SU-DHL-6 (cell line): ENCODE measurements at regions not wholly inside any gene's neighbourhood (a gene's known extent, or its start where the extent isn't known, plus 50 kb on each side); places are given as distances from the start of the nearest gene placed in this dataset.

ENCODE experiments used
- H2AFZ ChIP-seq: fragments of 200-600 bp; sonication (generic); 2 replicates; pipeline ENCODE4 v1.6.1; 2014; ENCODE audit warnings: low read depth, mild to moderate bottlenecking, moderate library complexity, mixed read lengths, antibody characterized with exemption, low read length; ENCODE audit not compliant: severe bottlenecking
- H3F3A ChIP-seq: fragments of 200-600 bp; shearing (Covaris generic); 2 replicates; pipeline ENCODE4 v1.6.0; 2016; ENCODE audit warnings: antibody characterized with exemption, mild to moderate bottlenecking; ENCODE audit not compliant: insufficient read depth
- H3K27ac ChIP-seq: fragments of 200-600 bp; sonication (generic); 2 replicates; pipeline ENCODE4 v1.5.1; 2016; ENCODE audit warnings: low read depth, mild to moderate bottlenecking, low read length, moderate library complexity, mixed read lengths
- H3K27me3 ChIP-seq: fragments of 200-600 bp; sonication (generic), shearing (Covaris generic); 2 replicates; pipeline ENCODE4 v1.6.0; 2014; ENCODE audit warnings: mild to moderate bottlenecking, low read length
- H3K36me3 ChIP-seq: fragments of 200-600 bp; sonication (generic); 2 replicates; pipeline ENCODE4 v1.6.1; 2014; ENCODE audit warnings: mild to moderate bottlenecking, low read length, mixed read lengths
- H3K4me2 ChIP-seq: fragments of 300-600, 200-600 bp; shearing (Covaris generic), sonication (generic); 2 replicates; pipeline ENCODE4 v1.6.0; 2014; ENCODE audit warnings: low read length, low read depth, mild to moderate bottlenecking; ENCODE audit not compliant: poor library complexity, severe bottlenecking
- H3K4me3 ChIP-seq: fragments of 200-600 bp; sonication (generic); 2 replicates; pipeline ENCODE4 v1.5.1; 2014; ENCODE audit warnings: antibody characterized with exemption, low read length, mild to moderate bottlenecking, mixed read lengths; ENCODE audit not compliant: insufficient read depth, poor library complexity, severe bottlenecking
- H3K79me2 ChIP-seq: fragments of 200-600 bp; sonication (generic); 2 replicates; pipeline ENCODE4 v1.6.1; 2014; ENCODE audit warnings: mild to moderate bottlenecking, low read length, moderate library complexity; ENCODE audit not compliant: insufficient read depth
- H3K9ac ChIP-seq: fragments of 200-600 bp; sonication (generic); 2 replicates; pipeline ENCODE4 v1.7.0; 2014; ENCODE audit warnings: mild to moderate bottlenecking, low read length
- H3K9me2 ChIP-seq: fragments of 200-600 bp; sonication (generic); replicated peaks from 2 replicates; pipeline ENCODE4 v1.6.1; 2014; ENCODE audit warnings: low read length; ENCODE audit not compliant: insufficient read depth
- H3K9me3 ChIP-seq: fragments of 200-600 bp; sonication (generic); 2 replicates; pipeline ENCODE4 v1.6.1; 2014; ENCODE audit warnings: low read length, mixed read lengths; ENCODE audit not compliant: insufficient read depth
- H4K20me1 ChIP-seq: fragments of 200-600 bp; sonication (generic); 2 replicates; pipeline ENCODE4 v1.6.1; 2014; ENCODE audit warnings: low read depth, mild to moderate bottlenecking, antibody characterized with exemption, low read length, moderate library complexity, mixed read lengths
- EZH2phosphoT487 ChIP-seq: fragments of 200-600 bp; sonication (generic), shearing (Covaris generic); conservative IDR thresholded peaks from 2 replicates; pipeline ENCODE4 v1.6.1; 2018; ENCODE audit warnings: mild to moderate bottlenecking, antibody characterized with exemption, low read length, moderate library complexity, mixed read lengths
- TF ChIP-seq, protein P1 (sequence below): fragments of 200-600 bp; sonication (generic); IDR thresholded peaks from one replicate; pipeline ENCODE4 v1.5.1; 2017; ENCODE audit warnings: antibody characterized with exemption, mild to moderate bottlenecking, low read length, moderate library complexity; ENCODE audit not compliant: insufficient read depth, poor library complexity, severe bottlenecking

DNA sequence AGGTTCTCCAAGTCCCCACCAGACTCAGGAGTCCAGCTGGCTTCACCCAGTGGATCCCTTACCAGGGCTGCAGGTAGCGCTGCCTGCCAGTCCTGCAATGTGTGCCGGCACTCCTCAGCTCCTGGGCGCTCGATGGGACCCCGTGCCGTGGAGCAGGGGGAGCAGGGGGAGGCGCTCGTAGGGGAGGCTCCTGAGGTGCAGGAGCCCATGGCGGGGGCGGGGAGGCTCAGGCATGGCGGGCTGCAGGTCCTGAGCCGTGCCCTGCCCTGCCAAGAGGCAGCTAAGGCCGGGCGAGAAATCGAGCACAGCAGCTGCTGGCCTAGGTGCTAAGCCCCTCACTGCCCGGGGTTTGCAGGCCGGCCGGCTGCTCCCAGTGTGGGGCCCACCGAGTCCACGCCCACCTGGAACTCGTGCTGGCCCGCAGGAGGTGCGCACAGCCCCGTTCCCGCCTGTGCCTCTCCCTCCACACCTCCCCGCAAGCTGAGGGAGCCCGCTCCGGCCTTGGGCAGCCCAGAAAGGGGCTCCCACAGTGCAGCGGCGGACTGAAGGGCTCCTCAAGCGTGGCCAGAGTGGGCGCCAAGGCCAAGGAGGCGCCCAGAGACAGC, 792.9 kb upstream of the CCDC179 start:
- TF ChIP-seq, protein P1, sequence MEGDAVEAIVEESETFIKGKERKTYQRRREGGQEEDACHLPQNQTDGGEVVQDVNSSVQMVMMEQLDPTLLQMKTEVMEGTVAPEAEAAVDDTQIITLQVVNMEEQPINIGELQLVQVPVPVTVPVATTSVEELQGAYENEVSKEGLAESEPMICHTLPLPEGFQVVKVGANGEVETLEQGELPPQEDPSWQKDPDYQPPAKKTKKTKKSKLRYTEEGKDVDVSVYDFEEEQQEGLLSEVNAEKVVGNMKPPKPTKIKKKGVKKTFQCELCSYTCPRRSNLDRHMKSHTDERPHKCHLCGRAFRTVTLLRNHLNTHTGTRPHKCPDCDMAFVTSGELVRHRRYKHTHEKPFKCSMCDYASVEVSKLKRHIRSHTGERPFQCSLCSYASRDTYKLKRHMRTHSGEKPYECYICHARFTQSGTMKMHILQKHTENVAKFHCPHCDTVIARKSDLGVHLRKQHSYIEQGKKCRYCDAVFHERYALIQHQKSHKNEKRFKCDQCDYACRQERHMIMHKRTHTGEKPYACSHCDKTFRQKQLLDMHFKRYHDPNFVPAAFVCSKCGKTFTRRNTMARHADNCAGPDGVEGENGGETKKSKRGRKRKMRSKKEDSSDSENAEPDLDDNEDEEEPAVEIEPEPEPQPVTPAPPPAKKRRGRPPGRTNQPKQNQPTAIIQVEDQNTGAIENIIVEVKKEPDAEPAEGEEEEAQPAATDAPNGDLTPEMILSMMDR = no peak
- TF ChIP-seq EZH2phosphoT487 = no peak
- no peaks in the 10 kb centered on the region for H3K79me2 ChIP-seq
- no peaks in the 10 kb centered on the region for H4K20me1 ChIP-seq
- no peak overlapping the region for H3K4me3 ChIP-seq
- no peak overlapping the region for H3K9ac ChIP-seq
- no peaks in the 10 kb centered on the region for H3F3A ChIP-seq
- no peaks in the 10 kb centered on the region for H3K27me3 ChIP-seq
- no peak overlapping the region for H3K4me2 ChIP-seq
- no peaks in the 10 kb centered on the region; the same call in 1 of the 2 replicates for H3K36me3 ChIP-seq
- H2AFZ ChIP-seq = no peak overlapping the region
- no peaks in the 10 kb centered on the region for H3K9me3 ChIP-seq
- H3K9me2 ChIP-seq = no peaks in the 10 kb centered on the region
- no peak overlapping the region for H3K27ac ChIP-seq

DNA sequence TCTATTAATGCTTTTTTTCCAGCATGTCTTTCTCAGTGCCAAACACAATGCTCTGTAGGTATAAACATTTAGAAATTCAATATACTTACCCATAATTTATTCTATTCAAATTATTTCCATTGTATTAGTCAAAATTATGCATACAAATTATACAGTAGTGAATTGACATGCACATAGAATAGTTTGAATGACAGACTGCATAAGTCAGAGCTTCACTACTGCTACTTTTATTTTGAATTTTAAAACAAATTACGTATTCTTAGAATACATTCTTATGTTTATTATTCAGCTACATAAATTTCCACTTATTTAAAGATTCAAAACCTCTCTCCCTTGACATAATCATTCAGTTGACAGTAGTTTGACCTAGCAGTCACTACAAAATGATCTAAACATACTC, 808.0 kb upstream of the CCDC179 start:
- no peak overlapping the region for H2AFZ ChIP-seq
- no peak overlapping the region for H3K9ac ChIP-seq
- H3K9me3 ChIP-seq = no peaks in the 10 kb centered on the region; the same call in 1 of the 2 replicates
- no peak overlapping the region for H3K4me3 ChIP-seq
- H3F3A ChIP-seq = no peaks in the 10 kb centered on the region
- H3K79me2 ChIP-seq = no peaks in the 10 kb centered on the region
- no peaks in the 10 kb centered on the region for H3K27me3 ChIP-seq
- no peaks in the 10 kb centered on the region for H4K20me1 ChIP-seq
- H3K4me2 ChIP-seq = no peak overlapping the region
- H3K36me3 ChIP-seq = no peaks in the 10 kb centered on the region
- H3K9me2 ChIP-seq = no peaks in the 10 kb centered on the region
- no peak for TF ChIP-seq EZH2phosphoT487
- TF ChIP-seq, protein P1 = no peak
- no peak overlapping the region for H3K27ac ChIP-seq

DNA sequence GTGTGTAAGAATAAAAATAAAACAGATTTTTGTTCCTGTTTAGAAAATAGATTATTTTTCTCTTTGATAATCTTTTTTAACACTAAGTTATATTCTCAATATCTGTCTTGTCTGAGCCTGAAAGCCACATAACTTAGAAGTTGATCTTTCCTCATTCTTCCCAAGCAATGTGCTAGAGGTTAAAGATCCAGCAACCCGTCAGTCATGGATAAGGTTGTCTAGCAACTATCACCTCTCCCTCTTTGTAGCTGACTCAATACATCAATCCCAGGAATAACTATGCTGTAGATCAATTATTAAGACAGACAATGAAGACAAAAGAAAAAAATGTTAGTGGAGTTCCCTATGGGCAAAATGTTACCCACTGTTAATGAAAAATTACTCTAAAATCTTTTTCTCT, 813.1 kb upstream of the CCDC179 start:
- Histone ChIP-seq H3F3A (no peaks in the 10 kb centered on the region), H3K4me3 (no peak overlapping the region), H2AFZ (no peak overlapping the region), H3K9me2 (no peaks in the 10 kb centered on the region), H3K9ac (no peak overlapping the region), H3K27me3 (no peaks in the 10 kb centered on the region), H3K36me3 (no peaks in the 10 kb centered on the region), H4K20me1 (no peaks in the 10 kb centered on the region), H3K79me2 (no peaks in the 10 kb centered on the region), H3K4me2 (no peak overlapping the region), H3K27ac (no peak overlapping the region), H3K9me3 (no peaks in the 10 kb centered on the region)
- TF ChIP-seq, protein P1 = no peak
- TF ChIP-seq EZH2phosphoT487 = no peak
